ENCODE measurements at regions not wholly inside any gene's neighbourhood (a gene's known extent, or its start where the extent isn't known, plus 50 kb on each side); places are given as distances from the start of the nearest gene placed in this dataset.

- H3K27ac Mint-ChIP-seq, result no peak overlapping the region
- H3K4me1 Mint-ChIP-seq, result no peaks in the 10 kb centered on the region
- H3K4me3 Mint-ChIP-seq, result no peak overlapping the region
- H3K36me3 Mint-ChIP-seq, result no peaks in the 10 kb centered on the region
- no peaks in the 10 kb centered on the region for H3K27me3 Mint-ChIP-seq (ENCODE audit: low read depth)
- TF ChIP-seq CTCF (IDR thresholded peaks at IDR 0.05; ENCODE audit: unreplicated experiment), result no peak
- no peaks in the 10 kb centered on the region for H3K9me3 Mint-ChIP-seq
- no peak for DNase-seq (ENCODE audit: low spot score in 2 of 2, unreplicated experiment in 2 of 2)
These were observed 78.5 kb upstream of the DPYD start for GRCh38 chr1:97999320-97999719.

DNA sequence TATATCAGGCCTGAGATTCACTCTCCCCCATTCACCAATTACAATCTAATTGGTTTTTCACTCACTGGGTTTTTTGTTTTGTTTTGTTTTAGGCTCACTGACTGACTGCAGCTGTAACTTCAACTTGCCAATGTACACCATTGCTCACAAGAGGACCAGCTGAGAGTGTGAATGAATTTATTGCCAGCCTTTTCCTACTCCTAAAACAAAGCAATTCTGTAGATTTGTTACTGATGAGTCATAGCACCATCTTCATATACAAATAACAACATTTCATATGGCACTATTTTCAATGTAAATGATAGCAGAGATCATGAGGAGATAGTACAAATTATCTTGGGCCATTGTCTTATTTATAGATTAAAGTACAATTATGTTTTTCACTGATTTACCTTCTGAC, 76.0 kb upstream of the DPYD start:
- Mint-ChIP-seq H3K27ac (no peak overlapping the region), H3K4me3 (no peak overlapping the region)

DNA sequence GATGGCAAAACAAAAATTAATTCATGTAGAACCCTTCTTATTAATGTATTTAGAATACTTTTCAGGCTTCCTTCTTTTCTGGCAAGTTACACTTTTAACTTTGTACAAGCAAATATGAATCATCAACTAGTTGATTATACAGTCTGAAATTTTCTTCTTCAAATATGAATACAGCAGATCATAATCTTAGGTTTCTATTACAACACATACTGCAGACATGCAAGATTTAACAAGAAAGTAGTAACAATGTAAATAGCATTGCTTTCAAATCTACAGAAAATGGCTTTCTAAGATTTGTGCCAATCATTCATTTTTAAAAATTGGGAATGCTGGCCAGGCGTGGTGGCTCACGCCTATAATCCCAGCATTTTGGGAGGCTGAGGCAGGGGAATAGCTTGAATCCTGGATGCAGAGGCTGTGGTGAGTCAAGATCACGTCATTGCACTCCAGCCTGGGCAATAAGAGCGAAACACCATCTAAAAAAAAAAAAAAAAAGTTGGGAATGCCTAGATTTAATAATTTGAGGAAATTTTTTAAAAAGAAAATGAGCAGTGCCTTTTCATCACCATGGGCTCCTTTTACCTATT, 68.4 kb upstream of the DPYD start:
- H3K36me3 Mint-ChIP-seq, result no peaks in the 10 kb centered on the region
- no peak for DNase-seq (ENCODE audit: low spot score in 2 of 2, unreplicated experiment in 2 of 2)
- H3K27me3 Mint-ChIP-seq (ENCODE audit: low read depth), result peaks cover 6% of the 10 kb centered on the region
- TF ChIP-seq CTCF (IDR thresholded peaks at IDR 0.05; ENCODE audit: unreplicated experiment), result no peak
- H3K27ac Mint-ChIP-seq, result no peak overlapping the region
- no peaks in the 10 kb centered on the region for H3K9me3 Mint-ChIP-seq
- H3K4me1 Mint-ChIP-seq, result no peaks in the 10 kb centered on the region
- no peak overlapping the region for H3K4me3 Mint-ChIP-seq

More for the DNA sequence above, 76.0 kb upstream of the DPYD start:
- Mint-ChIP-seq H3K27me3 (ENCODE audit: low read depth) (no peaks in the 10 kb centered on the region), H3K9me3 (no peaks in the 10 kb centered on the region), H3K4me1 (no peaks in the 10 kb centered on the region), H3K36me3 (no peaks in the 10 kb centered on the region)
- no peak for DNase-seq (ENCODE audit: low spot score in 2 of 2, unreplicated experiment in 2 of 2)
- no peak for TF ChIP-seq CTCF (IDR thresholded peaks at IDR 0.05; ENCODE audit: unreplicated experiment)

GRCh38 chr1:97986041-97987005, 65.5 kb upstream of the DPYD start:
- H3K4me3 Mint-ChIP-seq, result no peak overlapping the region
- no peaks in the 10 kb centered on the region for H3K9me3 Mint-ChIP-seq
- TF ChIP-seq CTCF (IDR thresholded peaks at IDR 0.05; ENCODE audit: unreplicated experiment), result no peak
- H3K27ac Mint-ChIP-seq, result no peak overlapping the region
- no peak for DNase-seq (ENCODE audit: low spot score in 2 of 2, unreplicated experiment in 2 of 2)
- H3K36me3 Mint-ChIP-seq, result no peaks in the 10 kb centered on the region
- H3K4me1 Mint-ChIP-seq, result no peaks in the 10 kb centered on the region
- peaks cover 11% of the 10 kb centered on the region for H3K27me3 Mint-ChIP-seq (ENCODE audit: low read depth)

GRCh38 chr1:97983126-97983525, 62.3 kb upstream of the DPYD start:
- Mint-ChIP-seq H3K27me3 (ENCODE audit: low read depth) (peaks cover 11% of the 10 kb centered on the region), H3K27ac (no peak overlapping the region), H3K4me1 (no peaks in the 10 kb centered on the region), H3K9me3 (no peaks in the 10 kb centered on the region), H3K4me3 (no peak overlapping the region), H3K36me3 (no peaks in the 10 kb centered on the region)
- no peak for TF ChIP-seq CTCF (IDR thresholded peaks at IDR 0.05; ENCODE audit: unreplicated experiment)
- no peak for DNase-seq (ENCODE audit: low spot score in 2 of 2, unreplicated experiment in 2 of 2)

All from mesothelial cell of epicardium (in vitro differentiated cells).